GM12892 (cell line): ENCODE measurements at regions not wholly inside any gene's neighbourhood (a gene's known extent, or its start where the extent isn't known, plus 50 kb on each side); places are given as distances from the start of the nearest gene placed in this dataset.

Experiments used
- POLR2AphosphoS5 ChIP-seq: IDR thresholded peaks from 2 replicates; pipeline ENCODE4 v1.6.1; 2011; ENCODE audit warnings: low read depth, low read length, control low read depth
- TAF1 ChIP-seq: IDR thresholded peaks from 2 replicates; pipeline ENCODE4 v1.6.1; 2011; ENCODE audit warnings: low read depth, mild to moderate bottlenecking, control low read depth, low read length, borderline replicate concordance

- TF ChIP-seq POLR2AphosphoS5 = no peak
- no peak for TF ChIP-seq TAF1
These were observed 149.4 kb upstream of the PITX1 start for GRCh38 chr5:135183464-135183863.
